ENCODE measurements at regions not wholly inside any gene's neighbourhood (a gene's known extent, or its start where the extent isn't known, plus 50 kb on each side); places are given as distances from the start of the nearest gene placed in this dataset.

DNA sequence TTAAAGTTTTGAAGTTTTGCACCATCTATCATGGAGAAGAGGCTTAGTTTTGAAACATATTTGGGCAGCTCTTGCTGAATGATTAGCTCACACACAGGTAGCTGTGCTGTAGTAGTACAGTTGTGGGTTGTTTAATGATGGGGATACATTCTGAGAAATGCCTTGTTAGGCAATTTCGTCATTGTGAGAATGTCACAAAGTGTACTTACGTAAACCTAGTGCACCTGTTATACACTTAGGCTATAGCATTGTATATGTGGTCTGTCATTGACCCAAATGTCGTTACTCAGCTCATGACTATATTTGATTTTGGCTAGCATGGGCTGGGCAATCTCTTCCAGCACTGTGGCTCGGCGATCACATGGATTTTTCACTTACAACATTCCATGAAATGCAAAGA lies 247.2 kb upstream of the IGFBP3 start:
- TF ChIP-seq, protein P1, sequence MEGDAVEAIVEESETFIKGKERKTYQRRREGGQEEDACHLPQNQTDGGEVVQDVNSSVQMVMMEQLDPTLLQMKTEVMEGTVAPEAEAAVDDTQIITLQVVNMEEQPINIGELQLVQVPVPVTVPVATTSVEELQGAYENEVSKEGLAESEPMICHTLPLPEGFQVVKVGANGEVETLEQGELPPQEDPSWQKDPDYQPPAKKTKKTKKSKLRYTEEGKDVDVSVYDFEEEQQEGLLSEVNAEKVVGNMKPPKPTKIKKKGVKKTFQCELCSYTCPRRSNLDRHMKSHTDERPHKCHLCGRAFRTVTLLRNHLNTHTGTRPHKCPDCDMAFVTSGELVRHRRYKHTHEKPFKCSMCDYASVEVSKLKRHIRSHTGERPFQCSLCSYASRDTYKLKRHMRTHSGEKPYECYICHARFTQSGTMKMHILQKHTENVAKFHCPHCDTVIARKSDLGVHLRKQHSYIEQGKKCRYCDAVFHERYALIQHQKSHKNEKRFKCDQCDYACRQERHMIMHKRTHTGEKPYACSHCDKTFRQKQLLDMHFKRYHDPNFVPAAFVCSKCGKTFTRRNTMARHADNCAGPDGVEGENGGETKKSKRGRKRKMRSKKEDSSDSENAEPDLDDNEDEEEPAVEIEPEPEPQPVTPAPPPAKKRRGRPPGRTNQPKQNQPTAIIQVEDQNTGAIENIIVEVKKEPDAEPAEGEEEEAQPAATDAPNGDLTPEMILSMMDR (conservative IDR thresholded peaks at IDR 0.05; ENCODE audit: low read length) = no peak
- TF ChIP-seq EZH2phosphoT487 (IDR thresholded peaks at IDR 0.05; ENCODE audit: borderline replicate concordance) = no peak
